HEK293T (cell line): ENCODE measurements at regions not wholly inside any gene's neighbourhood (a gene's known extent, or its start where the extent isn't known, plus 50 kb on each side); places are given as distances from the start of the nearest gene placed in this dataset.

Experiments
- ARNT ChIP-seq: fragments of 450-650 bp; IDR thresholded peaks from 2 replicates; pipeline ENCODE4 v1.6.1; 2017; ENCODE audit warnings: mild to moderate bottlenecking
- BHLHE40 ChIP-seq: fragments of 450-650 bp; IDR thresholded peaks from 2 replicates; pipeline ENCODE4 v1.6.1; 2016; ENCODE audit warnings: mild to moderate bottlenecking, moderate library complexity, borderline replicate concordance
- CTBP1 ChIP-seq: fragments of 450-650 bp; IDR thresholded peaks from 2 replicates; pipeline ENCODE4 v1.6.1; 2016; ENCODE audit warnings: borderline replicate concordance
- ELF4 ChIP-seq: fragments of 450-650 bp; IDR thresholded peaks from 2 replicates; pipeline ENCODE4 v1.6.1; 2017; ENCODE audit warnings: antibody characterized with exemption
- FOXA1 ChIP-seq: fragments of 450-650 bp; IDR thresholded peaks from 2 replicates; pipeline ENCODE4 v1.6.1; 2016; ENCODE audit warnings: mild to moderate bottlenecking
- FOXK2 ChIP-seq: fragments of 450-650 bp; IDR thresholded peaks from 2 replicates; pipeline ENCODE4 v1.6.1; 2016; ENCODE audit warnings: mild to moderate bottlenecking
- FOXM1 ChIP-seq: fragments of 450-650 bp; IDR thresholded peaks from 2 replicates; pipeline ENCODE4 v1.6.1; 2017; ENCODE audit warnings: mild to moderate bottlenecking, borderline replicate concordance
- HDGF ChIP-seq: fragments of 450-650 bp; IDR thresholded peaks from 2 replicates; pipeline ENCODE4 v1.6.1; 2017; ENCODE audit warnings: antibody characterized with exemption, borderline replicate concordance
- L3MBTL2 ChIP-seq: fragments of 450-650 bp; conservative IDR thresholded peaks from 2 replicates; pipeline ENCODE4 v1.6.1; 2016; ENCODE audit warnings: mild to moderate bottlenecking
- LEF1 ChIP-seq: fragments of 450-650 bp; IDR thresholded peaks from 2 replicates; pipeline ENCODE4 v1.6.1; 2017; ENCODE audit warnings: mild to moderate bottlenecking, borderline replicate concordance
- NFRKB ChIP-seq: fragments of 450-650 bp; IDR thresholded peaks from 2 replicates; pipeline ENCODE4 v1.6.1; 2016; ENCODE audit warnings: mild to moderate bottlenecking, moderate library complexity
- SP1 ChIP-seq: fragments of 450-650 bp; IDR thresholded peaks from 2 replicates; pipeline ENCODE4 v1.6.1; 2017
- SUZ12 ChIP-seq: fragments of 450-650 bp; IDR thresholded peaks from 2 replicates; pipeline ENCODE4 v1.6.1; 2016; ENCODE audit warnings: mild to moderate bottlenecking

DNA sequence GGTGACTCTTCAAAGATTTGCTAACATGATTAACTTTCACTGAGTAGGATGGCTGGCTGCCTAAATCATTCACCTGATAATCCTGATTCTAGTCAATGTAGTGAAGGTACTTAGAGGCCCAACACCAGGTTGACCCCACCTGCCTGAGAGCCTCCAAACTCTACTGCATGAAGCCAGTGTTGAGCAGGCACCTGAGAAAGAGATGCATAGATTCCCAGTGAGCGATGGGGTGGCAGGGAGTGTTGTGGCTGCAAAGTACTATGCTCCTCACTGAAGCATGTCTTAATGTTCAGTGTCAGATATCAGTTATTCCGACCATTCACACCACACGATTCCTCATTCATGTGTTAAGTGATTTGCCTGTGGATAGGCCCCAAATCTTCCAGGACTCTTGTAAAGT is 804.4 kb downstream of the TLE4 start:
- TF ChIP-seq ELF4 (no peak), SUZ12 (no peak), HDGF (no peak), SP1 (no peak), FOXM1 (no peak), ARNT (no peak), FOXK2 (no peak), NFRKB (no peak), FOXA1 (no peak), CTBP1 (no peak), LEF1 (no peak), BHLHE40 (no peak), L3MBTL2 (no peak)
